Thyroid gland (tissue), 4 donors: ENCODE measurements at regions not wholly inside any gene's neighbourhood (a gene's known extent, or its start where the extent isn't known, plus 50 kb on each side); places are given as distances from the start of the nearest gene placed in this dataset.

Experiments used
- CTCF ChIP-seq, 6 experiments: fragments of 200-600 bp in 3 of 6; fragments of 450-650 bp in 3 of 6; sonication (generic) in 3 of 6; IDR thresholded peaks; one replicate each; pipeline ENCODE4 v1.5.1; 2016 to 2019; ENCODE audit warnings: antibody characterized with exemption in 6 of 6, mild to moderate bottlenecking in 2 of 6, inconsistent platforms in 1 of 6, moderate library complexity in 1 of 6
- POLR2A ChIP-seq, 2 donors: fragments of 450-650 bp; IDR thresholded peaks; one replicate each; pipeline ENCODE4 v1.6.1; 2017; ENCODE audit warnings: antibody characterized with exemption in 2 of 2, mild to moderate bottlenecking in 2 of 2, moderate library complexity in 1 of 2

GRCh38 chr6:115370202-115370601 is 690.5 kb downstream of the FRK start:
- TF ChIP-seq CTCF (IDR thresholded peaks at IDR 0.05) (no peak), POLR2A (IDR thresholded peaks at IDR 0.05) (no peak)
